ENCODE measurements at regions not wholly inside any gene's neighbourhood (a gene's known extent, or its start where the extent isn't known, plus 50 kb on each side); places are given as distances from the start of the nearest gene placed in this dataset.
"Not testable (repeated sequence)": the region's sequence is repeated elsewhere in the genome, so short reads cannot be mapped to it uniquely, and the experiment has no call there.

DNA sequence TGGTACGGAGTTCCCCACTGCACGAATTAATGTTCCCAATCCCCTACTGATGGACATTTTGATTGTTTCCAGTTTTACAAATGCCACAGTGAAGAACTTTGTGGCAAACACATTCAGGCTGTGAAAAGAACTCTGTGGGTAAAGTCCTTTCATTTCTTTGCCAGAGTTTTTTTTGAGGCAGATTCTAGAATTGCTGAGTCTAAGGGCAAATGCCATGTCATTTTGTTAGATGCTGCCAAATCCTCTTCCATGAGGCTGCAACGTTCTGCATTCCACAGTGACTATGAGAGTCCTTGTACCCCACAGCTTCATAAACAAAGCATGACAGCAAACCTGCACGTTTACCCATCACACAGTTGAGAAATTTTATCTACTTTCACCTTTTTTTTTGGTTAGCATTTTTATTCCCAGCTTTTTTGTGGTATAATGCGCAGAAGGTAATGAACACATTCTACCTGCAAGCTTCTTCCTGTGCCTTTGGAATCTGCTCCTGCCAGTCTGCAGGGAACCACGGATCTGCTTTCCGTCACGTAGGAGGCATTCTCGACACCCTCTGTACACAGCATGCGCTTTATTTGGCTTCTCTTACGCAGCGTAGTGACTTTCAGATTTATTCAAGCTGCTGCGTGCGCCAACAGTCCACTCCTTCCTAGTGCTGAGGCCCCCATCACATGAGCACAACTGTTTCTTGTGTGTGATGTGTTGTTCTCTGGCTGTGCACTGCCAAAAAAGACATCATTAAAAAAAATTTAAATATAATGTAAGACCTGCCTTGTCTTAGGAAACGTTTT is 51.2 kb upstream of the TNK2 start:
- BruUV-seq (replicated peaks): TSS peak; percentile 36
- DNase-seq; H3K4me1 Mint-ChIP-seq (ENCODE audit: low read depth, unreplicated experiment); H3K4me1 ChIP-seq; H3K9me3 ChIP-seq; H3K36me3 ChIP-seq (ENCODE audit: control insufficient read depth, insufficient read depth, low read length); H3K27me3 ChIP-seq (replicated peaks; ENCODE audit: control insufficient read depth, insufficient read depth, low read length); CTCF ChIA-PET; POLR2A ChIA-PET; H3K27ac Mint-ChIP-seq (ENCODE audit: unreplicated experiment); H3K27me3 Mint-ChIP-seq (ENCODE audit: insufficient read depth, unreplicated experiment); H3K4me3 ChIP-seq (ENCODE audit: low read depth, low read length); H3K4me3 Mint-ChIP-seq (ENCODE audit: unreplicated experiment); intact Hi-C loops (cut with micrococcal nuclease; ENCODE audit: unreplicated experiment): not testable (repeated sequence)
- Mint-ChIP-seq H3K9me3 (ENCODE audit: unreplicated experiment) (peaks cover 11% of the 10 kb centered on the region), H3K36me3 (ENCODE audit: insufficient read depth, unreplicated experiment) (peaks cover 69% of the 10 kb centered on the region)

DNA sequence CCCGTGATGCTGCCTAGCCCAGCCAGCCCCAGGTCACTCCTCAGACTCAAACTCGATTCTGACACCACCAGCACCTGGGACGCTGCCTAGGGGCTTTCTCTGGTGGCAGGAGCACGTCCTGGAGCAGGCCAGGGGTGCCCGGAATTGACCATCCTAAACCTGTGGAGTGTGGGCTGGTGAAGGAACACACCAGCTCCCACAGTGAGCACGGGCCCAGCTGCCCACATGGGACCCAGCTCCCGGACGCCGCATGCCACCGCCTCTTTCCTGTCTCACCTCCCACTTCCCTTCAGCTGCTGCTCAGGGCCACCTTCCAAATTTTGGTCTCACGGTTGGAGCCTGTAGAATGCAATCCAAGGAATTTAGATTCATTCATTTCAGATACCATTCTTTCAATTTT is 50.4 kb upstream of the TNK2 start:
- H3K4me3 ChIP-seq (ENCODE audit: low read depth, low read length); H3K4me3 Mint-ChIP-seq (ENCODE audit: unreplicated experiment); DNase-seq; POLR2A ChIA-PET; CTCF ChIA-PET; H3K27ac Mint-ChIP-seq (ENCODE audit: unreplicated experiment); H3K36me3 ChIP-seq (ENCODE audit: control insufficient read depth, insufficient read depth, low read length); H3K27me3 Mint-ChIP-seq (ENCODE audit: insufficient read depth, unreplicated experiment); H3K4me1 Mint-ChIP-seq (ENCODE audit: low read depth, unreplicated experiment); H3K4me1 ChIP-seq; H3K9me3 ChIP-seq; BruUV-seq (replicated peaks); intact Hi-C loops (cut with micrococcal nuclease; ENCODE audit: unreplicated experiment); H3K27me3 ChIP-seq (replicated peaks; ENCODE audit: control insufficient read depth, insufficient read depth, low read length): not testable (repeated sequence)
- Mint-ChIP-seq H3K36me3 (ENCODE audit: insufficient read depth, unreplicated experiment) (peaks cover 60% of the 10 kb centered on the region), H3K9me3 (ENCODE audit: unreplicated experiment) (peaks cover 11% of the 10 kb centered on the region)

Measured in Caco-2 (cell line).